ENCODE measurements at regions not wholly inside any gene's neighbourhood (a gene's known extent, or its start where the extent isn't known, plus 50 kb on each side); places are given as distances from the start of the nearest gene placed in this dataset.

- Histone ChIP-seq H3K9me3 (ENCODE audit: control insufficient read depth in 1 of 2, insufficient read depth in 1 of 2, low read depth in 1 of 2, low read length in 2 of 2) (no peaks in the 10 kb centered on the region; a peak in 1 of 4 replicates), H3K9me2 (ENCODE audit: insufficient read depth) (no peaks in the 10 kb centered on the region), H3K9ac (ENCODE audit: low read length) (no peak overlapping the region), H3K36me3 (ENCODE audit: control insufficient read depth in 1 of 2, insufficient read depth in 2 of 2, low read length in 2 of 2) (no peaks in the 10 kb centered on the region), H3K27ac (ENCODE audit: low read depth, low read length) (no peak overlapping the region), H3K79me2 (ENCODE audit: insufficient read depth, low read length) (no peaks in the 10 kb centered on the region), H3K4me1 (ENCODE audit: control insufficient read depth in 1 of 2, insufficient read depth in 2 of 2, low read length in 2 of 2) (no peaks in the 10 kb centered on the region), H3K27me3 (ENCODE audit: insufficient read depth, low read length) (no peaks in the 10 kb centered on the region), H4K20me1 (ENCODE audit: insufficient read depth) (no peaks in the 10 kb centered on the region), H3K4me2 (ENCODE audit: low read length) (no peak overlapping the region), H3K4me3 (replicated peaks in 1 of 2; ENCODE audit: low read depth in 1 of 2, low read length in 2 of 2) (no peak overlapping the region), H2AFZ (ENCODE audit: low read depth, low read length, poor library complexity, severe bottlenecking) (no peak overlapping the region)
- BruUV-seq (replicated peaks), result no TSS peak
- no peak for DNase-seq (ENCODE audit: low read depth, low spot score)
- CTCF ChIA-PET, result no interaction called here
- ATAC-seq, result no peak
- intact Hi-C loops (cut with micrococcal nuclease), result no loop called here
- TF ChIP-seq EZH2 (IDR thresholded peaks at IDR 0.05), result no peak
- TF ChIP-seq CTCF (IDR thresholded peaks at IDR 0.05 in 2 of 3, conservative IDR thresholded peaks at IDR 0.05 in 1 of 3; ENCODE audit: borderline replicate concordance in 1 of 3, insufficient read depth in 1 of 3, low read depth in 2 of 3, low read length in 2 of 3), result no peak
- no peak for TF ChIP-seq POLR2A (IDR thresholded peaks at IDR 0.05; ENCODE audit: borderline replicate concordance, extremely low read depth, insufficient read depth, insufficient read length)
- TF ChIP-seq EGR1 (IDR thresholded peaks at IDR 0.05; ENCODE audit: low read depth), result no peak
- no peak for TF ChIP-seq YY1 (IDR thresholded peaks at IDR 0.05; ENCODE audit: extremely low read depth, insufficient replicate concordance, low read depth, low read length)
- no peak for TF ChIP-seq MAX (IDR thresholded peaks at IDR 0.05)
- TF ChIP-seq RAD21 (IDR thresholded peaks at IDR 0.05; ENCODE audit: low read depth), result no peak
- TF ChIP-seq ZBTB33 (IDR thresholded peaks at IDR 0.05; ENCODE audit: extremely low read depth, insufficient replicate concordance, low read length), result no peak
- TF ChIP-seq SIN3A (IDR thresholded peaks at IDR 0.05; ENCODE audit: low read depth), result no peak
- no peak for TF ChIP-seq ELF1 (IDR thresholded peaks at IDR 0.05; ENCODE audit: borderline replicate concordance, low read depth)
- no peak for TF ChIP-seq SRF (IDR thresholded peaks at IDR 0.05; ENCODE audit: low read depth)
- no peak for TF ChIP-seq ZFX (IDR thresholded peaks at IDR 0.05)
- RAD21 ChIA-PET (ENCODE audit: low non-redundant PET in 1 of 2, low total read pairs in 2 of 2, uncharacterized antibody in 2 of 2, unreplicated experiment in 2 of 2), result no interaction called here
- POLR2A ChIA-PET, result no interaction called here
Measured at GRCh38 chr9:29976981-29977380, 2403.7 kb upstream of the C9orf72 start.
